GM18511 (cell line): ENCODE measurements at regions not wholly inside any gene's neighbourhood (a gene's known extent, or its start where the extent isn't known, plus 50 kb on each side); places are given as distances from the start of the nearest gene placed in this dataset.

Experiments
- ATAC-seq: cut with Tn5 transposase; IDR thresholded peaks from one replicate; pipeline ENCODE4 v1.9.1; 2021; ENCODE audit warnings: mild to moderate bottlenecking, moderate library complexity; ENCODE audit not compliant: unreplicated experiment

DNA sequence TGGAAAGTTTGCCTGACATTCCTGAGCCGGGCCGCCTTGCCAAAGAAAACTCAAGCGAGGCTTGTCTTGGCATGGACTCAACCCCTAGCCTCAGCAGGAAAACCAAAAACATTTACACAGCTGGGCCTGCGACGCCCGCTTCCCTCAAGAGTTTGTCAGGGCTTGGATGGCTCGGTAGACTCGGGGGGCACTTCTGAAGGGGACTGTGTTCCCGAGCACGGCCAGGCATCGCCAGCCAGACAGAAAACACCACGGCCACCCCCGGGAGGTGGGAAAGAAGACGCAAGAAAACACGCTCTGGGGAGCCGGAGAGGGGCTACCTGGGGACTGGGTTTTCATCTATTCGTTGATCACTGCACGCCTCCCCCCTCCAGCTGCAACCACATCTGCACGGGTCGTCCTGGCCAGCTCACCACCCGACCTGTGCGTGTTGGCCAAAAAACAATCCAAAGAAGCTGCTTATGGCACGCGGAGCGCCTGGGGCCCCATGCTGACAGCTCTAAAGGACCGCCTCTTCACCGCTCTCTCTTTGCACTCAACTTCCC lies 380.7 kb downstream of the MN1 start:
- ATAC-seq = no peak

DNA sequence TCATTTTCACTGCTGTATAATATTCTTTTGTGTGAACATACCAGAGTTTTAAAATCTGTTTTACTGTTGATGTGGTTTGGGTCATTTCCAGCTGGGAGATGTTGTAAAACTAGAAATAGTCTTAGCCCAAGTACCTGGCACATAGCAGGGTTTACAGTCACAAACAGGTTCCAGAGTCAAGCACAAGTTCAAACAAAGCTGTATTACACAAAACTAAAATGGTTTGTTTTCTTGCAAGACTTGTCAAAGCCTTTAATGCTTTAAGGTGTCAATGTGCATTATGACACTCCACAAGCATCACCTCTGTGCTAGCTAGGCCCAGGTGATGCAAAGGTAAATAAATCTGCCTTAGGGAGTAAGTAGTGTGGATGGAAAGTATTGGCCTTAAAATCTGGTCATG lies 379.1 kb downstream of the MN1 start:
- no peak for ATAC-seq

DNA sequence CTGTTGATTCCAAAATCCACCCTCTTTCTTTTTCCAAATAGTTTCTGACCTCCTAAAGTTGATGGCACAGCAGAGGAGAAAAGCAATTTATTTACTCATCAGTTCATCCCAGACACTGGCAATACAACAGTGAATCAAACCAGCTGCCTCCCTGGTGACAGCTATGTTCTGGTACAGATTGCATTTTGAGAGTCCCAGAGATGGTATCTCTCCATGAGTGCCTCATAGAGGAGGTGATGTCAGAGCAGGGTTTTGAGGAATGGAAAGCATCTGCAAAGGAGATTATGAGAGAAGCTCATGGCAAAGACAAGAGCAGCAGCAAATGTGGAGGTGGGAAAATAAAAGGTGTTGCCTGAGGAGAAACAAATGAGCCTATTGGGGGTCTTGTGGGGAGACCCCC lies 377.2 kb downstream of the MN1 start:
- ATAC-seq = no peak

DNA sequence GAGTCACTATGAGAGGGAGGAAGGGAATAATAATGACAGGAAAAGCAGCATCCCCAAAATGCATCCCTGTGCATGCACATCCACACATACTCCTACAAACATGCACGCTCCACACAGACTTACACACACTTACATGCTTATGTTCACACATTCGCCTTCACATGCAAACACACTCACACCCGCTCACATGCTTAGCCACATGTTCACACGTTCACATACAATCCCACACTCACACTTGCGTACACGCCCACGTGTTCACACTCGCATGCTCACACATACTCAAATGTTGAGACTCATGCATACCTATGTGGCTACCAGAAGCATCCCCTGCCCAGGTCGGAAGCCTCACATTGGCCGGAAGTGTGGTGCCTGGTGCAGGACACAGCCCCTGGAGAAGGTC lies 372.1 kb downstream of the MN1 start:
- no peak for ATAC-seq

DNA sequence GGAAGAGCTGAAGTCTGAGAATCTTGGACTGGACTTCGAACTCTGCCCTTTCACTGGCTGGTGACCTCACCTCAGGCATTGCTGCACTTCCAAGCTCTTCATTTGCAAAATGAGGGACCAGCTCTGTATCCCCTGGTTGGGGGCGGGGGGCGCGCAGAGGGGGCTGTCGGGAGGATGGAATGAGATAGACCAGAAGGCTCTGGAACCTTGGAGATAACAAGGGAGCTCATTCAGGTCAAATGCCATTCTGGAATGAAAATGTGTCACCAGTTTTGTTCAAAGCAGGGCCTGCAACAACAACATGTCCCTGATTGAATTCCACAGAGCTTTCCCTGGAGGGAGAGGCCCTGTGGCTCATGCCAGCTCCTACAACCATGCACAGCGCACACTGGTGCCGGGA lies 370.5 kb downstream of the MN1 start:
- ATAC-seq = no peak

DNA sequence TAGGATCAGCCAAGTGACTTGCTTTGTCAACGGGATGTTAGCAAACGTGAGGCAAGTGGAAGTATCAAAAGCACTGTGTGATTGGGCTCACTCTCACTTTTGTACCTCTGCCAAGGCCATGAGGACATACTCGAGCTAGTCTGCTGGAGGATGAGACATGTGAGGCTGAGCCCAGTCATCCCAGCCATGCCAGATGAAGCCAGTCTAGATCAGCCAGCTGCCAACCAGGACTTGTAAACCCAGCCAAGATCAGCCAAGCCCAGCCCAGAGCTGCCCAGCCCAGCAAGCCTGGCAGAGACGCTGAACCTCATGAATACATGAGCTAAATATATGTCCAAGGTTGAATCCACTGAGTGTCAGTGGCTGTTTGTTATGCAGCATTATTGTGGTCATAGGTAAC lies 369.7 kb downstream of the MN1 start:
- ATAC-seq = no peak

DNA sequence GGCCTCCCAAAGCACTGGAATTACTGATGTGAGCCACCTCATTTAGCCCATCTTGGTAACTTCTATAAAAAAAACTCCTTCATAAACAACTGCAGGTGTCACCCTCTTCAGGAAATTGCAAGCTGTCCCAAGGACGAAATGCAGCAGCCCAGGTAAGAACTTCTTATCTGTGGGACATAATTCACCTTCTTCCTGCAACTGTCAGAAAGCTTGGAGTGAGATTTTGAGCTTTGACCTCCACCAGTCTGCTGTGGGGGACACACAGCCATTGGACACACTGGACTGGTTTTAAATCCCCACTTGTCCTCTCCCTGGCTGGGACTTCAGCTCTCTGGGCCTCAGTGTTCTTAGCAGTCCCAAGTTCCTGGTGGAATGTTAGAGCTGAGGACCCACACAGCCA lies 368.5 kb downstream of the MN1 start:
- ATAC-seq = no peak

DNA sequence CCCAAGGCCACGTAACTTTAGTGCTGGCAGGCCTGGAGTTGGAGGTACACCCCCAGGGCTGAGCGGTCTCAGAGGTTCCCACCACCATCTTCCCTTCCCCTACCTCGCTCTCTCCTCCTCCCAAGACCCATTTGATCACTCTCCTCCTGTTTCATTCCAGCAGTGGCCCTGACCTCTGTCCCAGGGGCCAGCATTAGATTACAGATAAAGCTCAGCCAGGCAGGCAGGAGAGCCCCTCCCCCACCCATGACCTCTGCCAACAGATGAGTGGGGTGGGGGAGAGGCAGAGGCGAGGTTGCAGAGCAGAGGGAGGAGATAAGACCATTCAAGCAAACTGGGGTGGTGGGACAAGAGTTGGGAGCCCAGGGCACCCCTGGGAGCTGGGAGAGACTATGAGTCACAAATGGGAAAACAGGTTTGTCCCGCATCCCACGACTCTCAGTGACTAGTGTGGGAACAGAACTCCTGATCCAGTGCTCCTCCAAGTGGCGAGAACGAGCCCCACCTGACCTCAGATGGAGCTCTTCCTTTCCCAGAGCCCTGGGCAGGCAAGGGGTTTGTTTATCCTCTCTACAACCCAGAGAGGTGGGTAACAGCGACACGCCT lies 367.9 kb downstream of the MN1 start:
- ATAC-seq = no peak

DNA sequence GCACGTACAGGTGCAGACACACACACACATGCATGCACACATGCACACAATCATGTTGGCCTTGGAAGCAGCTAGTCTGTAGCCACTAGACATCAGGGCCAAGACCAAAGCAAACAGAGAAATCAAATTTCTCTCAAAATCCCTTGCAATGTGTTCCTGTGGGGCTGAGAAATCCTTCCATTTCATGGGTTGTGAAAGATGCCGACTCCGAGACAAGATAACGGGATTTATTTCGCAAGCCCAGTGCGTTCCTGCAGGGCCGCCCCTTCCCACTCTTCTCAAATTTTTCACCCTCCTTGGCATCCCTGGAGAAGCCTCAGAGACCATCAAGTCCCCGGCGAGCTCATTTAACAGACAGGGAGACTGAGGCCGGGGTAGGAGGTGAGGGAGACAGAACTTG lies 366.7 kb downstream of the MN1 start:
- no peak for ATAC-seq

DNA sequence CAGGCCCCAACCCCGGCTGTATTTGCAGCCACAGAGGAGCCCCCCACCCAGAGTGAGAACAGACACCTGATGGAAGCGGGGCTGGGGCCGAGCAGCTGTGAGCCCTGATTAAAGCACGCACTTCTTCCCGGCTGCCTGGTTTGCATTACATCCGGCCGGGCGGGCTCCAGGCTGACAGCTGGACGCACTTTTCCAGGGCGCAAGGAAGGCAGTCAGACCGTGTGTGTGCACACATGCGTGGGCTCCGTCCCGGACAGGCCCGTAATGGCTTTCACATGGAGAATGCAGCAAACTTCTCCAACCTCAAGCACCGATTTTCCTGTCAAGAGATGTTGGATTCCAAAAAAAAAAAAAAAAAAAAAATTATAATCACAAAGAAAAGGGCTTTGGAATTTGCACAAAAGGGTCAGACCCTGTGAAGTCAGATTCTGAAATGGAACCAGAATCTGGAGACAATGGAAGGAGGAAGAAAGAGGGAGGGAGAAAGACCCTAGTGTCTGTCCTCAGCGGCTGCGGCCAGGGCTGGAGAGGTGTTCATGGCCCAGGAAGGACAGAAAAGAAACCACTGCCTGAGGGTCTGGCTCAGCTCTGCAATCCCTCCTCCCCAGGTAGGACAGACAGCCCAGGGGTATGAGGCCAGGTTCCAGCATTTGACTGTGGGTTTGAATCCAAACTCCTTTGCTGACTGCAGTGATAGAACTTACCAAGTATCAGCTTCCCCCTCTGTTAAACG lies 365.5 kb downstream of the MN1 start:
- no peak for ATAC-seq

DNA sequence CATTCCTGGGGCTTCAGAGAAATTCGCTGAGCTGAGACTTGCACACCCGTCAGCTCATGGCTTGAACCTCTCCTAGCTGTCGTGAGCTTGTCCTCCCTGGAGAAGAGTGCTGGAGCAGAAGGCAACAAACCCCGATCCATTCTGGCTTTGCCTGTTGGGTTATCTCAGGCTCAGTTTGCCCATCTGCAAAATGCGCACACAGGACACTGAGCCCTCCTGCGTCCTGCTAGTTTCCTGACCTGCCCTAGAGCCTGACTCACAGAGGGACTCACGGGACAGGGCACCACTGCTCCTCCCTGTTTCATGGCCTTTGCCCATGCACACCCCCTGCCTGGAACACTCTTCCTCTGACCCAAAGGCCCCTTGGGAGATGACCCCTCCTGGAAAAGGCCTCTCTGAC lies 365.0 kb downstream of the MN1 start:
- no peak for ATAC-seq

DNA sequence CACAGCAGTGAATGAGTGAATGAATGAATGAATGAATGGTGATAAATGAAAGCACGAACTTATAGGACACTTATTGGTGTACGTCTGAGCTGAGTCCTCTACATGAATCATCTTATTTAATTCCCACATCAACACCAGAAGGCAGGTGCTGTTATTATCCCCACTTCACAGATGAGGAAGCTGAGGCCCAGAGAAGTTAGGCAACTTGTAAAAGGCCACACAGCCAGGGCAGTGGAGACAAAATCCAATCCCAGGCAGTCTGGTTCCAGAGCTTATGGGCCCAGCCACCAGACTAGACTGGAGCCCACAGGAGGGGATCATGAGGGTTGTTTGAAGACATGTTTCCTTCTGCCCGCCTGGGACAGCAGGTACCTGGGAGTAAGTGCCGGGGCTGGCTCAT lies 364.0 kb downstream of the MN1 start:
- no peak for ATAC-seq

DNA sequence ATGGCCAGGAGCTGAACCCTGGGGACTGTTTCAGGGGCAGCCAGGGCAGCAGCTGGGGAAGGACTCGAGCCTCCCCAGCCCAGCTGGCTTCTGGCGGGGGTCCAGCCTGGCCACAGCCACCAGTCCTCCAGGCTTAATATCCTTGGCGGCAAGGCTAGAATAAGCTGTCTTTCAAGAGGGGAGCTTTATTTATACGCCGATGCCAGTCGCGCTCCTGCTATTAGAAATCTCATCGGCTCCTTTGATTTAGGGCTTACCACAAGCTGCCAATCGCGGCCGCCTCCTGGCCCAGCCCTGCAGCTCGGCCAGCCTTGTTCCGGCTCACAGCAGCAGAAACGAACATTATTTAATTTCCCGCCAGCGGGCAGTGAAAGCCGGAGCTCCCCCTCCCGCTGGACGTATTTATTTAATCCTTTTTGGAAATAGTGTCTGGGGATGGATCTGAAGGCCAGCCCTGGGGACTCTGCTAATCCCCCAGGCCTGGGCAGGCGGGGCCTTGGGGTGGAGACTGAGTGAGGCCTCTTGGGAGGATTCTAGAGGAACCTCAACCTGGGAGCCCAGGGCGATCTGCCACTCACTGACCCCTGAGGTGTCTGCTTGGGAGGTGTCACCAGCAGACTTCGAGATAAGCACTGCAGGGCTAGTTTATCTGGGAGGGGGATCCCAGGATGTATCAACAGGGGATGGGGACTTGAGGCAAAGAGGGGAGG lies 363.1 kb downstream of the MN1 start:
- ATAC-seq = no peak

DNA sequence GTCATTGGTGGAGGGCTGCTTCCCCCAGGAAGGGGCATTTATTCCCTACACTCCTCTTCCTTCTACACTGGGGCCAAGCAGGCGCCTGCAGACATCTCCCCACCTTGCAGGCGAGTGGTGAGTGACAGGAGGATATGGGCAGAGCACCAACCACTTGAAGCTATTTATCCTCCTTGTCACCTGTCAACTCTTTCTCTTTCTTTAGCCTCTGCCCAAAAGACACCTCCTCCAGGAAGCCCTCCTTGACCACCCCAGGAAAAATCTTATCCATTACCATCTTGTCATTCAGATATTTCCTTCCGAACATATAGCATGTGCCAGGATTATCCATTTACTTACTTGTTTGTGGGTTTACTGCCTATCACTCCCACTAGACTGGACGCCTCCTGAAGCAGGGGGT lies 362.4 kb downstream of the MN1 start:
- no peak for ATAC-seq

DNA sequence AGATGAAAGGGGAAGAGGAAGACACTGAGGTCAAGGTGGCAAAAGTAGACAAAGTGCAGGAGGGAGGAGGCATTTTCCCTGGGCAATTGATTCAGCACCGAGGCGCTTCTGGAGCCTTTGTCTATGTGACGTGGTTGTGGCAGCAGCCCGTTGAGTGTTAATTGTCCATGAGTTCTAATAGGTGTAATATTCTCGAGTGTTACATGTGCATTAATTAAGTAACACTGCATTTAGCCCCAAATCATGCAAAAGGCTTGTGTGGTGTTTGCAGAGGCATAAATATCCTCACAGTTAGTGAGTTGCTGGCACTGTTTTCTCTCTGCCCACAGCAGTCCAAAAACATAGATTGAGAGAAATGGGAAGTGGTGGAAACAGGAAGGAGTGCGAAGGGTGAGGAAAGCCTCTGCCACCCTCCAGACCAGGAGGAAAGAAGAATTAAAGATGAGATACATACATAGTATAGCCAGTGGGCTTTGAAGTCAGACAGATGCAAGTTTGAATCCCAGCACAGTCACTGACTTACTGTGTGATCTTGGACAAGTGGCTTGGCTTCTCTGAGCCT lies 361.2 kb downstream of the MN1 start:
- no peak for ATAC-seq

DNA sequence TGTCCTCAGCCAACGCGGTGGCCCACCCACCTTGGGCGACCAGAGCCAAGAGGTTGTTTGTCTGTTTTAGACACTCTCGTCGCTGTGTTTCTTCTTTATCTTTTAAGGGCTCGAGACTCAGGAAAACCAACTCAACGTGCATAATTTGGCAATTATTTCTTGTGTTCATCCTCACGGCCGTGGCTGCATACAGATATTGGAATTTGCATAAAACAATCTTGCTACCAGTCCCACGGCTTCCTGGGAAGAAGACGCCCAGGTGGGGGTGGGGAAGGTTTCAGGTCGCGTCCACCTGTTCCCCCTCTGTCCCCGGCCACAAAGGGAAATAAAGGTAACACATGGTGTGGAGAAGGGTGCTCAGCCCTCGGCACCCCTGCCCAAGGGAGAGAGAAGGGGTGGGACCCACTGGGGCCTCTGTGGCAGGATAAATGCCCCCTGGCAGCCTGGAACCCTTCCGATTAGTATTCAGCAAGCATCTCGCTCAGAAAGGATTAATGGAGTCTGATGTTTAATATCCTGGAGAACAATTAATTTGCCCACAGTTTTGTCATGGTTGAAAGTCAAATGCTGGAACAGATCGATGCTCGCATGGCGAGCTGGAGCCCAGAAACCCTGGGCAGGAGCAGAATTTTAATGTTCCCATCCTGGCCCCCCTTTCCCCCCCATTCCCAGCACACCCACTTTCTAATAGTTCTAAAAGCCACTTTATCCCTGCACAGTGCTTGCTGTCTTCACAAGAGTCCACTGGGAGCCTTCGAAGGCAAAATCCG lies 359.7 kb downstream of the MN1 start:
- no peak for ATAC-seq

DNA sequence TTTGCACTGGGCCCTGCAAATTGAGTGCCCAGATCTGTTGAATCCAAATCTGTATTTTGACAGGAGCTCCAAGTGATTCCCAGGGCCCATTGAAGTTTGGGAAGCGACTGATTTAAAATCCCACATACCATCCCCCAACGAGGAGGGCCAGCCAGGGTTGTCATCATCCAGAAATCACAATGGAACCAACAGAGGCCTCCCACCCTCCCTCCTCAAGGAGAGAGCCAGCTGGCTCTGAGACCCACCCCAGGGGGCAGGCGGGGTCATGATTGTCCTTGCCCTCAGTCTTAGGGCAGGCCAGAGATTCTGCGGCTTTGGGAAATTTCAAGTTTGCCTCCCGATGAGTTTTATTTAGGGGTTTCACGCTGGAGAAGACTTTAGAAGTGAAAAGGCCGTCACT lies 358.2 kb downstream of the MN1 start:
- no peak for ATAC-seq

DNA sequence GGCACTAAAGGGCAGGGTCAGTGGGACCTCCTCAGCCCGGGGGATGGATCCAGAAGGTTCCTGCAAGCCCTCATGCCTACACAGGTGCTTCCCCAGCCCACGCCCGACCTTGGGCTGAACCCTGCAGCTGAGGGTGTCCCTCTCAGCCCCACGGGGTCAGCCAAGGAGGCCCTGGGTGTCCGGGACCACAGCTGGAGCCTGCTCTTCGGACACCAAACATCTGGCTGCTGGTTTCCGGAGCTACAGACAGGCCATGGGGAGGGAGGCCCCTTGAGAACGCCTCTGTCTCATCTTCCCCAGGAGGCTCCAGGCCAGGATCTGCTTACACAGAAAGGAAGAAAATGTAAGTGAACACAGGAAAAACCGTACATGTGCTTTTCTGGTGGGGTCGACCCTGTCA lies 355.7 kb downstream of the MN1 start:
- ATAC-seq = no peak

DNA sequence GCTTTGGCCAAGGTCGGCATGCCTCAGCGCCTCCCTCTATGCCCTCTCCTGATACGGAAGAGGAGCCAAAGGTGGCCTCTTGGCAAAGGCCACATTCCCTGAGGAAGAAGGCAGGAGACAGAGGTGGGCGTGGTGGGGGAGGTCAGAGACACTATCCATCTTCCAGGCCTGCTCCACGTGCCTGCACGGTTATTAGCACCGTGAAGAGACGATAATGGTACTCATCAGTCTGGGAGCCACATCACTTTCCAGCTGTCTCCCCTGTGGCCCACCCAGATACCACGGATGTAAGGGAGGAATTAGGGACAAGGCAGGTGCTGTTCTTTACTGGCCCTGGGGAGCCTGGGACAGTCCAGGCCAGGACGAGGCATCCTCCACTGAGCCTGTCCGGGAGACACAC lies 354.3 kb downstream of the MN1 start:
- no peak for ATAC-seq

DNA sequence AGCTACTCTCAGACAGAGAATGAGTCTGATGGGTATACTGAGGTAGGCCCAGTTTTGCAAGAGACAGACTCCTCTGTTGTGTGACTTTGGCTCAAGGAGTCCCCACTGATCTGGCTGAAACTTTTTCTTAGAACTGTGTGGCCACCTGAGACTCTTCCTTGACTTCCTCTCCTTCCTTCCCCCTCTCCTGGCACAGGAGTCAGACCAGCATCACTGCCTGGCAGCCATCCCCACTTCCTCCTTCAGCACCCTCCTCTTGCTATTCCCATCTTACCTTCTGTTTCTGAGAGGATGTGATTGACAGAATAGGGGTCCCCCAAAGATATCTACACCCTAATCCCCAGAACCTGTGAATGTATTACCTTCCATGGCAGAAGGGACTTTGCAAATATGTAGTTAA lies 351.1 kb downstream of the MN1 start:
- ATAC-seq = no peak

DNA sequence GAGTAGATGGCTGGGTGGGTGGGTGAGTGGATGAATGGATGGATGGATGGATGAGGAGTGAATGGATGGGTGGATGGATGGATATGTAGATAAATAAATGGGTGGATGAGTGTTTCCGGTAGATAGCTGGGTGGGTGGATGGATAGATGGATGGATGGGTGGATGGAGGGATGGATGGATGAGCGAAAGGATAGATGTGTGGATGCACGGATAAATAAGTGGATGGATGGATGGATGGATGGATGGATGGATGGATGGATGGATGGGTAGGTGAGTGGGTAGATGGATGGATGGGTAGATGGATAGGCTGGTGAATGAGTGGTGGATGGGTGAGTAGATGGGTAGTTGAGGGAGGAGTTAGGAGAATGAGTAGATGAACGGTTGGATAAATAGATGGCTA lies 349.3 kb downstream of the MN1 start:
- ATAC-seq = no peak
